ENCODE measurements at regions not wholly inside any gene's neighbourhood (a gene's known extent, or its start where the extent isn't known, plus 50 kb on each side); places are given as distances from the start of the nearest gene placed in this dataset.

DNA sequence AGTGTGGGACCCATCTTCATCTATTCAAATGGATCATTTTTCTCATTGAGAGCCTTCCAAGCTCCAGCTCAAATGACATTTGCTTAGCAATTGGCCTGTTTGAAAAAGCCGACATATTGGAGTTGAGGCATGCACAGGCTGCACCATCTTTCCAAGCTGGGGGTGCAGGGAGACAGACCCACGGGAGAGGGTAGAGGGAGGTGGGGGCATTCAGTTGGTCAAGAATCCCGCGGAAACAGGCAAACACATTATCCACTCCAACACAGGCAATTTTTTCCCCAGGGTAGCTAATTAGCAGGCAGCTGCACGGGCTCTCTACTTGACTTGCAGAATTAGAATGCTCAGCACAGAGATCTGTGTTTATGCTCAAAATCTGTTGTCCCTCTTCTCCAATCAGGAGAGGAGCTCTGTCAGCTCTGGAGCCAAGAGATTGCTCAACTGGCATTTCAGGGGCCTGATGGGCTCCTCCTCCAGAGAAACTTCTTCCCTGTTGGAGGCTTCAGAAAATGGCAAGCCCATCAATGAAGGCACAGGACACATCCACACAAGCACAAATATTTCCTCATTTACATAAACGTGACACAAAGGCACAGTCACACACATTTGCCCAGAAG lies 267.8 kb downstream of the FOXD2 start:
- TF ChIP-seq CTBP1 (IDR thresholded peaks at IDR 0.05; ENCODE audit: borderline replicate concordance): no peak
- TF ChIP-seq SP1 (IDR thresholded peaks at IDR 0.05): no peak
- TF ChIP-seq BHLHE40 (IDR thresholded peaks at IDR 0.05; ENCODE audit: borderline replicate concordance): no peak
- no peak for TF ChIP-seq PKNOX1 (IDR thresholded peaks at IDR 0.05)
- TF ChIP-seq NFRKB (IDR thresholded peaks at IDR 0.05): no peak
- no peak for TF ChIP-seq ARNT (IDR thresholded peaks at IDR 0.05)
- TF ChIP-seq FOXM1 (IDR thresholded peaks at IDR 0.05; ENCODE audit: borderline replicate concordance): no peak
- no peak for TF ChIP-seq ELF4 (IDR thresholded peaks at IDR 0.05)
- no peak for TF ChIP-seq SUZ12 (IDR thresholded peaks at IDR 0.05)
- no peak for TF ChIP-seq FOXA1 (IDR thresholded peaks at IDR 0.05)
- TF ChIP-seq ZNF384 (IDR thresholded peaks at IDR 0.05): no peak

Measured in HEK293T (cell line).